WERI-Rb-1 (cell line): ENCODE measurements at regions not wholly inside any gene's neighbourhood (a gene's known extent, or its start where the extent isn't known, plus 50 kb on each side); places are given as distances from the start of the nearest gene placed in this dataset.

Experiments used
- DNase-seq: peaks from one replicate; pipeline ENCODE4 v3.0.0-alpha.2; 2020
- H3K27ac ChIP-seq: fragments of 250-450 bp; sonication (Bioruptor Pico); 2 replicates; pipeline ENCODE4 v1.5.1; 2020; ENCODE audit warnings: mild to moderate bottlenecking, moderate library complexity
- H3K27me3 ChIP-seq: fragments of 250-450 bp; sonication (Bioruptor Pico); 2 replicates; pipeline ENCODE4 v1.5.1; 2021; ENCODE audit warnings: mild to moderate bottlenecking, low read depth, moderate library complexity; ENCODE audit not compliant: insufficient read depth, severe bottlenecking
- H3K36me3 ChIP-seq: fragments of 250-450 bp; sonication (Bioruptor Pico); 2 replicates; pipeline ENCODE4 v1.5.1; 2020; ENCODE audit warnings: mild to moderate bottlenecking, moderate library complexity
- H3K4me3 ChIP-seq: 2 replicates; pipeline ENCODE4 v1.5.1; 2011; ENCODE audit warnings: low read depth, mild to moderate bottlenecking, control low read depth, low read length
- H3K9me3 ChIP-seq: fragments of 250-450 bp; sonication (Bioruptor Pico); 2 replicates; pipeline ENCODE4 v1.5.1; 2021; ENCODE audit warnings: mild to moderate bottlenecking, moderate library complexity; ENCODE audit not compliant: severe bottlenecking
- CTCF ChIP-seq: IDR thresholded peaks from 2 replicates; pipeline ENCODE4 v1.5.1; 2011; ENCODE audit warnings: low read depth, mild to moderate bottlenecking, control low read depth, inconsistent platforms, low read length

DNA sequence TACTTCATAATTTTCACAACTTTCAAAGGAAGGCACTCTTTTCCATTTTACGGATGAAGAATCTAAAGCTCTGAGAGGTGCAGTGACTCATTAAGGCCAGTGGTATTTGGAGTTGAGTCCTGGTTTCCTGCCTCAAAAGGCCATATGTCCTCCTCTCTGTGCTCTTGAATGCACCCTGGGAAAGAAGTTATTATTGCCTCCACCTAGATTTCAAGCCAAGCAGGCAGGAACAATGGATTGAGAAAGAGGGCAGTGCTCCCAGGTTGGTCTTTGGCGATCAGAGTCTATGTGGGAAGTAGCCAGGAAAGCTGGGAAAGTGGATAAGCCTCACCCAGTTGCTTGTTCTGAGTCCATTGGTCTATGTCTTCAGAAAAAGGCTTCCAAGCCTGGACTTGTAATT, 165.0 kb downstream of the MAFB start:
- Histone ChIP-seq H3K27ac (no peak overlapping the region), H3K27me3 (peaks cover 33% of the 10 kb centered on the region), H3K4me3 (no peak overlapping the region), H3K36me3 (no peaks in the 10 kb centered on the region), H3K9me3 (no peaks in the 10 kb centered on the region)
- no peak for TF ChIP-seq CTCF
- DNase-seq = no peak

- TF ChIP-seq CTCF = no peak
- Histone ChIP-seq H3K9me3 (no peaks in the 10 kb centered on the region), H3K4me3 (no peak overlapping the region), H3K36me3 (no peaks in the 10 kb centered on the region), H3K27me3 (peaks cover 40% of the 10 kb centered on the region), H3K27ac (no peak overlapping the region)
- no peak for DNase-seq
Observed at GRCh38 chr20:40522405-40522804, 166.6 kb downstream of the MAFB start.

DNA sequence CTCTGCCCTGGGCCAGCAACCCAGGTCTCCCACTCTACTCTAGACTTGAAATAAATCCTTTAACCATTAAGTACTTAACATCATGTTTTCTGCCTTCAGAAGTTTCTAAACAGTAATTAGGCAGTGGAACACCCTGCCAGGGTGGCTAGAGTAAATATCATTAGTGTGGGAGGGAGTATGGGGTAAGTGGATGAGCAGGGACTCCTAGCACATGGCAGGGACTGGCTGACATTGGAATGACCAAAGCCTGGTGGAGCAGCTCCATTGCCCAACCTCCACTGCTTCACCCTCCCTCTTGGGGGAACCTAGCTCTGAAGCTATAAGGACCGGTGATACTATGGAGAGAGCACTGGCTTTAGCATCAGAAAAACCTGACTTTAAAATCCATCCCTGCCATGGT, 167.1 kb downstream of the MAFB start:
- Histone ChIP-seq H3K4me3 (no peak overlapping the region), H3K27ac (no peak overlapping the region), H3K36me3 (no peaks in the 10 kb centered on the region), H3K27me3 (peaks cover 36% of the 10 kb centered on the region), H3K9me3 (no peaks in the 10 kb centered on the region)
- TF ChIP-seq CTCF = no peak
- DNase-seq = no peak

DNA sequence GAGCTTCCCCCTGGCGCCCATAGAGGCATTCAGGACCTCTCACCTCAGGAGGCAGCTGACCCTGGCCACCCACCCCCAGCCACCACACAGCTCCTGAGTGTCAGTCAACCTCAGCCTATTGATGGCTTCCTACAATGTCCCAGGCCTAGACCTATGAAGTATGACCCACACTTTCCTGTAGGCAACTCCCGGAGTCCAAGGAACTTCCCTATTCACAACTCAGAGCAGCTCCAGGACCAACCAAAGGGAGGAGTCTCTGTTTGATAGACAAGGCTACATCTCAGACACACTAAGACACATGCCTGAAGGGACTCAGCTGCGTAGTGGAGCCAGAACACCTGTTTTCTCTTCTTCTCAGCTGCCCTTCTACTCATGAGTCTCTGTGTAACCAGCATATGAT, 169.1 kb downstream of the MAFB start:
- Histone ChIP-seq H3K27me3 (peaks cover 25% of the 10 kb centered on the region), H3K27ac (no peak overlapping the region), H3K4me3 (no peak overlapping the region), H3K36me3 (no peaks in the 10 kb centered on the region), H3K9me3 (no peaks in the 10 kb centered on the region)
- DNase-seq = no peak
- no peak for TF ChIP-seq CTCF

DNA sequence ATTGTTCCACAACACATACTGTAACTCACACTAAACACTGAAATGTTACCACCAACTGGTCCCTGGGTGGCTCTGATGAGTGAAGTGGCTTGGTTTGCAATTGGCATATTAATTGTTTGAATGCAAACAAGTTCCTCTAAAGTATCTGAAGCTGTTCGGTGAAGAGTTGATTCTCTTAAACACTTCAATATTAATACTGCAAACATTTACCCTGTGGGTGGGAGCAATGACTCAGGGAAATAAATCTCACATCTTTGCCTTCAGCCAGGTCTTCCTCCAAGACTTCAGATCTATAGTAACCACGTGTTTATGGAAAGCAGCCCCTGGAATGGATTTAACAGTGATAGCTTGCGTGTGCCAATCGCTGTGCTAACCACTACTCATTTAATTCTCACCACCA, 176.0 kb downstream of the MAFB start:
- TF ChIP-seq CTCF = no peak
- Histone ChIP-seq H3K9me3 (no peaks in the 10 kb centered on the region), H3K36me3 (no peaks in the 10 kb centered on the region), H3K27ac (no peak overlapping the region), H3K27me3 (peaks cover 65% of the 10 kb centered on the region), H3K4me3 (no peak overlapping the region)
- DNase-seq = no peak

- no peak for TF ChIP-seq CTCF
- H3K4me3 ChIP-seq = no peak overlapping the region
- H3K27ac ChIP-seq = no peak overlapping the region
- DNase-seq = no peak
- H3K9me3 ChIP-seq = no peaks in the 10 kb centered on the region
- H3K27me3 ChIP-seq = peaks cover 62% of the 10 kb centered on the region
- no peaks in the 10 kb centered on the region for H3K36me3 ChIP-seq
Observed at GRCh38 chr20:40512591-40512990, 176.4 kb downstream of the MAFB start.
